Right lobe of liver (tissue), 6 donors: ENCODE measurements at regions not wholly inside any gene's neighbourhood (a gene's known extent, or its start where the extent isn't known, plus 50 kb on each side); places are given as distances from the start of the nearest gene placed in this dataset.
"Not testable (repeated sequence)": the region's sequence is repeated elsewhere in the genome, so short reads cannot be mapped to it uniquely, and the experiment has no call there.

Experiments used
- ATAC-seq, 4 donors: fragments of 200-7000 bp; cut with Tn5 transposase; one replicate each; pipeline ENCODE4 v1.9.1; 2020; ENCODE audit warnings: mild to moderate bottlenecking in 4 of 4, moderate library complexity in 4 of 4
- DNase-seq, 3 donors: peaks; one replicate each; pipeline ENCODE4 v3.0.0-alpha.2; 2020
- H3K27ac ChIP-seq, 3 donors: fragments of 200-600 bp; one replicate each; pipeline ENCODE4 v1.8.0; 2022
- H3K27me3 ChIP-seq, 2 donors: fragments of 200-600 bp; one replicate each; pipeline ENCODE4 v1.8.0; 2022
- H3K36me3 ChIP-seq, 4 donors: fragments of 200-600 bp; sonication (generic) in 1 of 4; one replicate each; pipeline versions ENCODE4 v1.5.1 to v1.8.0; 2017 to 2022; ENCODE audit warnings: control low read depth in 1 of 4
- H3K4me1 ChIP-seq, 4 donors: fragments of 200-600 bp; sonication (generic) in 1 of 4; one replicate each; pipeline versions ENCODE4 v1.5.1 to v1.8.0; 2017 to 2022; ENCODE audit warnings: control low read depth in 1 of 4
- H3K4me3 ChIP-seq, 3 donors: fragments of 200-600 bp; one replicate each; pipeline ENCODE4 v1.8.0; 2022
- H3K9me3 ChIP-seq, 4 donors: fragments of 200-600 bp; sonication (generic) in 1 of 4; one replicate each; pipeline versions ENCODE4 v1.5.1 to v1.8.0; 2017 to 2022; ENCODE audit warnings: control low read depth in 1 of 4
- POLR2A ChIP-seq: fragments of 450-650 bp; IDR thresholded peaks from one replicate; pipeline ENCODE4 v1.6.1; 2017; ENCODE audit warnings: antibody characterized with exemption, mild to moderate bottlenecking
- WGBS: methylation state at CpG from one replicate; pipeline ENCODE4 v1.1.6; 2018; ENCODE audit warnings: low coverage, low lambda C conversion rate; ENCODE audit not compliant: insufficient coverage; ENCODE audit errors: missing lambda C conversion rate; 5-methylcytosine and 5-hydroxymethylcytosine counted together
- intact Hi-C, 2 donors: fragments of 100-400 bp; cut with DNase I; formaldehyde crosslinking; loops; one replicate each; pipeline versions ENCODE4 v1.11.2 to v1.14.1; 2022
- TF ChIP-seq, protein P1 (sequence below), 4 donors: fragments of 200-600 bp in 3 of 4; fragments of 450-650 bp in 1 of 4; IDR thresholded peaks; one replicate each; pipeline versions ENCODE4 v1.5.1 to v1.8.0; 2016 to 2022; ENCODE audit warnings: antibody characterized with exemption in 4 of 4, mild to moderate bottlenecking in 2 of 4
- donor health status: DM: no; HTN: yes; CAD: no.
- donor health status: DM: no; HTN: no; CAD: no.
- donor health status: DM: no; HTN: no; CAD: no.
- donor health status: DM: no; HTN: yes; CAD: no.
- donor health status: DM: no; HTN: yes; CAD: no.

DNA sequence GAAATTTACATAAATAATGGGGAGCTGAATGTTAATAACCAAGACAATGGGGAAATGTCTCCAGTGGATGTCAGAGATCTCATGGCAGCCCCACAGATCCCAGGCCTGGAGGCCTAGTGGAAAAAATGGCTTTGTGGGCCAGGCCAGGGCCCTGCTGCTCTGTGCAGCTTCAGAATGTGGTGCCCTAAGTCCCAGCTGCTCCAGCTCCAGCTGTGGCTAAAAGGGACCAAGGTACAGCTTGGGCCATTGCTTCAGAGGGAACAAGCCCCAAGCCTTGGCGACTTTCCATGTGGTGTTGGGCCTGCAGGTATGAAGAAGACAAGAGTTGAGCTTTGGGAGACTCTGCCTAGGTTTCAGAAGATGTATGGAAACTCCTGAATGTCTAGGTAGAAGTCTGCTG, 658.2 kb downstream of the NUP35 start:
- no CpG with 5 or more reads among the region's 1 CpG for WGBS
- no peak for TF ChIP-seq POLR2A
- TF ChIP-seq, protein P1, sequence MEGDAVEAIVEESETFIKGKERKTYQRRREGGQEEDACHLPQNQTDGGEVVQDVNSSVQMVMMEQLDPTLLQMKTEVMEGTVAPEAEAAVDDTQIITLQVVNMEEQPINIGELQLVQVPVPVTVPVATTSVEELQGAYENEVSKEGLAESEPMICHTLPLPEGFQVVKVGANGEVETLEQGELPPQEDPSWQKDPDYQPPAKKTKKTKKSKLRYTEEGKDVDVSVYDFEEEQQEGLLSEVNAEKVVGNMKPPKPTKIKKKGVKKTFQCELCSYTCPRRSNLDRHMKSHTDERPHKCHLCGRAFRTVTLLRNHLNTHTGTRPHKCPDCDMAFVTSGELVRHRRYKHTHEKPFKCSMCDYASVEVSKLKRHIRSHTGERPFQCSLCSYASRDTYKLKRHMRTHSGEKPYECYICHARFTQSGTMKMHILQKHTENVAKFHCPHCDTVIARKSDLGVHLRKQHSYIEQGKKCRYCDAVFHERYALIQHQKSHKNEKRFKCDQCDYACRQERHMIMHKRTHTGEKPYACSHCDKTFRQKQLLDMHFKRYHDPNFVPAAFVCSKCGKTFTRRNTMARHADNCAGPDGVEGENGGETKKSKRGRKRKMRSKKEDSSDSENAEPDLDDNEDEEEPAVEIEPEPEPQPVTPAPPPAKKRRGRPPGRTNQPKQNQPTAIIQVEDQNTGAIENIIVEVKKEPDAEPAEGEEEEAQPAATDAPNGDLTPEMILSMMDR (IDR thresholded peaks at IDR 0.05) = no peak
- intact Hi-C loops = no loop called here

GRCh38 chr2:183788796-183789195, 664.6 kb downstream of the NUP35 start:
- WGBS = 48% methylated on average over 2 of the region's 8 CpGs
- H3K27ac ChIP-seq, H3K27me3 ChIP-seq, H3K4me1 ChIP-seq, H3K4me3 ChIP-seq, H3K9me3 ChIP-seq, DNase-seq, intact Hi-C loops, H3K36me3 ChIP-seq, ATAC-seq: not testable (repeated sequence)

More for the DNA sequence above, 658.2 kb downstream of the NUP35 start:
- no peaks in the 10 kb centered on the region for H3K27me3 ChIP-seq
- no peaks in the 10 kb centered on the region for H3K9me3 ChIP-seq
- no peaks in the 10 kb centered on the region for H3K36me3 ChIP-seq
- H3K4me1 ChIP-seq = no peaks in the 10 kb centered on the region
- no peak overlapping the region for H3K27ac ChIP-seq
- no peak for ATAC-seq
- DNase-seq = no peak
- H3K4me3 ChIP-seq = no peak overlapping the region

DNA sequence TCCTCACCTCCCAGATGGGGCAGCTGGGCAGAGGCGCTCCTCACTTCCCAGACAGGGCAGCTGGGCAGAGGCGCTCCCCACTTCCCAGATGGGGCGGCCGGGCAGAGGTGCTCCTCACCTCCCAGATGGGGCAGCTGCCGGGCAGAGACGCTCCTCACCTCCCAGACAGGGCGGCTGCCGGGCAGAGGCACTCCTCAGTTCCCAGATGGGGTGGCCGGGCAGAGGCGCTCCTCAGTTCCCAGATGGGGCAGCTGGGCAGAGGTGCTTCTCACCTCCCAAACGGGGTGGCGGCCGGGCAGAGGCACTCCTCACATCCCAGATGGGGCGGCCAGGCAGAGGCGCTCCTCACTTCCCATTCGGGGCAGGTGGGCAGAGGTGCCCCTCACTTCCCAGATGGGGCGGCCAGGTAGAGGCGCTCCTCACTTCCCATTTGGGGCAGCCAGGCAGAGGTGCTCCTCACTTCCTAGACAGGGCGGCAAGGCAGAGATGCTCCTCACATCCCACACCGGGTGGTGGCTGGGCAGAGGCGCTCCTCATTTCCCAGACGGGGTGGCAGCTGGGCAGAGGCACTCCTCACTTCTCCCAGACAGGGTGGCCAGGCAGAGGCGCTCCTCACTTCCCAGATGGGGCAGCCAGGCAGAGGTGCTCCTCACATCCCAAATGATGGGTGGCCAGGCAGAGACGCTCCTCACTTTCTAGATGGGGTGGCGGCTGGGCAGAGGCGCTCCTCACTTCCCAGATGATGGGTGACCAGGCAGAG, 668.1 kb downstream of the NUP35 start:
- H3K27ac ChIP-seq, H3K36me3 ChIP-seq, H3K9me3 ChIP-seq, H3K4me1 ChIP-seq, H3K4me3 ChIP-seq, H3K27me3 ChIP-seq, intact Hi-C loops, ATAC-seq: not testable (repeated sequence)
- no CpG with 5 or more reads among the region's 26 CpGs for WGBS
- peak in 1 of 3 donors; percentile 45 for DNase-seq

- H3K27ac ChIP-seq = no peak overlapping the region
- H3K36me3 ChIP-seq = no peaks in the 10 kb centered on the region
- no peak overlapping the region for H3K4me3 ChIP-seq
- H3K27me3 ChIP-seq = no peaks in the 10 kb centered on the region
- H3K9me3 ChIP-seq = no peaks in the 10 kb centered on the region
- H3K4me1 ChIP-seq = no peaks in the 10 kb centered on the region
- ATAC-seq (no peak), DNase-seq (no peak)
- intact Hi-C loops = no loop called here
- WGBS = 43% methylated on average over 4 of the region's 4 CpGs
- TF ChIP-seq, protein P1 (IDR thresholded peaks at IDR 0.05) = no peak
- no peak for TF ChIP-seq POLR2A
Measured at GRCh38 chr2:183798535-183798934, 674.3 kb downstream of the NUP35 start.

DNA sequence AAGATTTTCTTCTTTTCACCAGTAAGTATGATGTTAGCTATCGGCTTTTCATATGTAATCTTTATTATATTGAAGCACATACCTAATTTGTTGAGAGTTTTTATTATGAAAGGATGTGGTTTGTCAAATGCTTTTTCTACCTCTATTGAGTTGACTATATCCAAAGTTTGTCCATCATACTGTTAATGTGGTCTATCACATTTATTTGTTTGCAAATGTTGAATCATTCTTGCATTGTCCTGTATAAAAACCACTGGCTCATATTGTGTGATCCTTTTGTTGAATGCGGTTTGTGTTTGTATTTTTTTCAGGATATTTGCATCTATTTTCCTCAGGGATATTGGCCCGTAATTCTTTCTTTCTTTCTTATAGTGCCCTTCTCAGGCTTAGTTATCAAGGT, 675.5 kb downstream of the NUP35 start:
- no peak for ATAC-seq
- 64% methylated on average over 3 of the region's 3 CpGs for WGBS
- Histone ChIP-seq H3K36me3 (no peaks in the 10 kb centered on the region), H3K9me3 (no peaks in the 10 kb centered on the region), H3K27ac (no peak overlapping the region), H3K4me3 (no peak overlapping the region), H3K4me1 (no peaks in the 10 kb centered on the region), H3K27me3 (no peaks in the 10 kb centered on the region)
- intact Hi-C loops = no loop called here
- TF ChIP-seq, protein P1 (IDR thresholded peaks at IDR 0.05) = no peak
- TF ChIP-seq POLR2A = no peak
- DNase-seq = no peak
